GM23248 (cell line): ENCODE measurements at regions not wholly inside any gene's neighbourhood (a gene's known extent, or its start where the extent isn't known, plus 50 kb on each side); places are given as distances from the start of the nearest gene placed in this dataset.

ENCODE experiments used
- DNase-seq: peaks from one replicate; pipeline ENCODE4 v3.0.0-alpha.2; 2015
- H2AFZ ChIP-seq: fragments of 200-600 bp; sonication (generic); 2 replicates; pipeline ENCODE4 v1.6.1; 2016; ENCODE audit warnings: antibody characterized with exemption
- H3F3A ChIP-seq: fragments of 200-600 bp; sonication (generic); 2 replicates; pipeline ENCODE4 v1.6.1; 2016; ENCODE audit warnings: mild to moderate bottlenecking, antibody characterized with exemption, mixed run types; ENCODE audit not compliant: insufficient read depth
- H3K27ac ChIP-seq: fragments of 200-600 bp; sonication (generic); 2 replicates; pipeline ENCODE4 v1.5.1; 2016; ENCODE audit warnings: mild to moderate bottlenecking
- H3K27me3 ChIP-seq: fragments of 200-600 bp; sonication (generic); replicated peaks from 2 replicates; pipeline ENCODE4 v1.6.1; 2016; ENCODE audit warnings: mild to moderate bottlenecking; ENCODE audit not compliant: insufficient read depth
- H3K36me3 ChIP-seq: fragments of 200-600 bp; sonication (generic); 2 replicates; pipeline ENCODE4 v1.6.1; 2016; ENCODE audit warnings: low read depth, mild to moderate bottlenecking
- H3K4me1 ChIP-seq: fragments of 200-600 bp; sonication (generic); 2 replicates; pipeline ENCODE4 v1.6.1; 2016; ENCODE audit warnings: mild to moderate bottlenecking; ENCODE audit not compliant: insufficient read depth
- H3K4me2 ChIP-seq: fragments of 200-600 bp; sonication (generic); one replicate; pipeline ENCODE4 v1.6.1; 2016; ENCODE audit warnings: mild to moderate bottlenecking; ENCODE audit not compliant: unreplicated experiment
- H3K4me3 ChIP-seq: fragments of 200-600 bp; sonication (generic); 2 replicates; pipeline ENCODE4 v1.5.1; 2016; ENCODE audit warnings: mild to moderate bottlenecking
- H3K79me2 ChIP-seq: fragments of 200-600 bp; sonication (generic); 2 replicates; pipeline ENCODE4 v1.6.1; 2016; ENCODE audit warnings: mild to moderate bottlenecking; ENCODE audit not compliant: insufficient read depth
- H3K9ac ChIP-seq: fragments of 200-600 bp; sonication (generic); 2 replicates; pipeline ENCODE4 v1.6.1; 2016; ENCODE audit warnings: mild to moderate bottlenecking
- H3K9me2 ChIP-seq: fragments of 200-600 bp; sonication (generic); 2 replicates; pipeline ENCODE4 v1.6.1; 2016; ENCODE audit warnings: mixed run types, mild to moderate bottlenecking, moderate library complexity; ENCODE audit not compliant: insufficient read depth
- H3K9me3 ChIP-seq: fragments of 200-600 bp; sonication (generic); one replicate; pipeline ENCODE4 v1.6.1; 2017; ENCODE audit warnings: low read depth
- H4K20me1 ChIP-seq: fragments of 200-600 bp; sonication (generic); 2 replicates; pipeline ENCODE4 v1.6.0; 2016; ENCODE audit not compliant: insufficient read depth
- EZH2 ChIP-seq: fragments of 200-600 bp; sonication (generic); IDR thresholded peaks from 2 replicates; pipeline ENCODE4 v1.6.1; 2018; ENCODE audit warnings: antibody characterized with exemption, mild to moderate bottlenecking; ENCODE audit not compliant: insufficient read depth, poor library complexity, severe bottlenecking
- EZH2phosphoT487 ChIP-seq: fragments of 200-600 bp; sonication (generic); IDR thresholded peaks from 2 replicates; pipeline ENCODE4 v1.6.1; 2018; ENCODE audit warnings: antibody characterized with exemption, moderate library complexity, mild to moderate bottlenecking, low read depth; ENCODE audit not compliant: insufficient read depth
- WGBS, 2 experiments: methylation state at CpG; one replicate each; pipeline ENCODE4 v1.1.6; 2015 to 2017; ENCODE audit warnings: low lambda C conversion rate in 2 of 2, low coverage in 1 of 2; ENCODE audit errors: missing lambda C conversion rate in 2 of 2; 5-methylcytosine and 5-hydroxymethylcytosine counted together
- in situ Hi-C: fragments of 300-500 bp; cut with MboI; formaldehyde crosslinking; loops from 2 replicates; pipeline ENCODE4 v1.15.0; 2020

DNA sequence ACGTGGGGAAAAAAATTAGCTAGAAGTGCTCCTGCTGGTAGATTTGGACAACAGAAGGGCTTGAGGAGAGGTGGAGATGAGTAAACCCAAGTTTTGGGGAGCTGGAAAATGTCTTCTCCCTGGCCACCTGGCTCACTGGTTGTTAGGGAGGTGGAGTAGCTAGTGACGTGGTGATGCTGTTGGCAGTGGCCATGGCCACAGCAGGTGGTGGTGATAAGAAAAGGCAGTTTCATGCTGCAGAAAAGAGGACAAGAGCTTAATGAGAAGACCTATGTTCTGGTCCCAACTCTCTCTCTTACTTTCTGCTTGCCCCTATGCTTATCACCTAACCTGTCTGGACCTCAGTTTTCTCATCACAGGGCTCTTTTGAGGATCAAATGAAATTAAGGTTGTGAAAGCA, 223.5 kb upstream of the N4BP1 start:
- Histone ChIP-seq H3K9me2 (no peaks in the 10 kb centered on the region), H3K4me1 (no peaks in the 10 kb centered on the region), H3K79me2 (no peaks in the 10 kb centered on the region), H3K9me3 (no peaks in the 10 kb centered on the region), H3F3A (no peaks in the 10 kb centered on the region), H3K27me3 (no peaks in the 10 kb centered on the region), H3K9ac (no peak overlapping the region), H2AFZ (no peak overlapping the region), H3K4me3 (no peak overlapping the region), H4K20me1 (no peaks in the 10 kb centered on the region), H3K27ac (no peak overlapping the region), H3K36me3 (no peaks in the 10 kb centered on the region), H3K4me2 (no peak overlapping the region)
- WGBS, 2 experiments, result 12 to 18% methylated on average over 2 of the region's 2 CpGs
- no peak for DNase-seq
- in situ Hi-C loops, result no loop called here
- no peak for TF ChIP-seq EZH2
- no peak for TF ChIP-seq EZH2phosphoT487

DNA sequence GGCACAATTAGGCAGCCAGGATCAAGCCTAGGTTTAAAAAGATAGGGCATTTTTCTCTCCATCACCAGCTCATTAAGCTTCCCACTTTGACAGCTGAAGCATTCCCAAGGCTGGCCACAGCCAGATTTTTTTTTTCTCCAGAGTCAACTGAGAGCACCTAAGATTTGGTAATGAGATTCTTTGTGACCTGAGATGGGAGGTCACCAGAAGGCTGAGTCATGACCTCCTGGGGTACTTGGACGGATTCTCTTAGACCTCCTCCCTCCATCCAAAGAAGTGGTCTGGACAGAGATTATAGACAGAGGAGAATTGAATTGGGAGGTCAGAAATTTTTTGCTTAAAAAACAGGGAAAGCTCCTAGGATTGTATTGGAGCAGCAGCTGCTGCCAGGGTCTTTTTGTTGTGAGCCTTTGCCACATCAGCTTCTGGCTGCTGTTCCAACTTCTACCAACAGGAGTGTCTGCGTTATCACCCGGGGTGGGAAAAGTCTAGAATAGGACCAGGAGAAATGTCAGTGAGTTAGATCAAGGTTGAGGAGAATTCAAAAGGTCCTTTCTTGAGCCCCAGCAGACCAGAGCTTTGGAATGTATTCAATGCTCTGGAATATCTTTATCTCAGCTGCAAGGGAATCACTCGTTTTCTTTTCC, 221.2 kb upstream of the N4BP1 start:
- no peak for TF ChIP-seq EZH2
- no peak for TF ChIP-seq EZH2phosphoT487
- Histone ChIP-seq H3K9me2 (no peaks in the 10 kb centered on the region), H3K27me3 (no peaks in the 10 kb centered on the region), H3K27ac (no peak overlapping the region), H3K4me2 (no peak overlapping the region), H3K4me1 (no peaks in the 10 kb centered on the region), H3K4me3 (no peak overlapping the region), H3F3A (no peaks in the 10 kb centered on the region), H4K20me1 (no peaks in the 10 kb centered on the region), H2AFZ (no peak overlapping the region), H3K9me3 (no peaks in the 10 kb centered on the region), H3K36me3 (no peaks in the 10 kb centered on the region), H3K79me2 (no peaks in the 10 kb centered on the region), H3K9ac (no peak overlapping the region)
- WGBS, 2 experiments, result 0 to 2% methylated on average over 4 of the region's 4 CpGs
- DNase-seq, result no peak
- in situ Hi-C loops, result no loop called here

DNA sequence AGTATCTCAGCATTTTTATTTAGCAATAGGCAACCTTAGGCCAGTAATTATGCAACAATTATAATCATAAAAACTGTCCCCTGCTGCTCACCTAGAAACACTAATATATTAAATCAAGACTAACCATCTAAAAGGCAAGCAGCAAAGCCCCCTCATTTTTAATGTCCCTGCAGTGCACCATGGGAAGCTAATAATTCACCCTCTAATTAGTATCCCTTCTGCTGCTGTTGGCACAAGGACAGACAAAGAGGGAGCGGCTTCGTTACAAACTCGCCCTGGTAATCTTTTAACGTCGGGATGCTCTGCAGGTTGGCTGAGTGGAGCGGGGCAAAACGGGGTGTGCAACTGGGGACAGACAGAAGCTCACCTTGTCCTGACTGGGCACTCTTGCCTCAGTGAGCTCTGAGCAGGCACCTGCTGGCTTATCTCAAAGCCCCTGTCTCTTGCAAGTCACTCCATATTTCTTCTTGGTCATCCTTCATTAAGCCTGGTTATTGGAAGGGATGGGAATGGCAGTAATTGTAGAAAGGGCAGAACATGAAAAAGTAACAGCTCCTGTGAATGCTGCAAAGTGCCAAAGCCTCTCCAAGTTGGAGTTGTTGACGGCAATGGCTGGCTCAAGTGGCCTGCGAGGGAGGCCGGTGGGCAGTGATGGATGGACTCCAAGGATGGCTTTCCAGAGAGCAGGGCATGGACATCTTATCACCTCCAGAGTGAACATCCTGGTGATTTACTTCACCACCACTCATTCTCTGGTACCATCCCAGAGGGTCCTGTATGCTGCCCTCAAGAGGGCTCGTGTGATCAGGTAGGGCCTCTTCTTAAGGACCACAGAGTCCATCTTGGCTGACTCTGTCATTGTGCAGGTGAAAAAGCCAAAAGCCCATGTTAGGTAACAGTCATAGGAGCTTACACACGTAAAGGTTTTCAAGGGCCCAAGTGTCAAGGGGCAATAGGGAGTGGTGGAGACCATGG, 219.6 kb upstream of the N4BP1 start:
- H3K36me3 ChIP-seq, result no peaks in the 10 kb centered on the region
- no peaks in the 10 kb centered on the region for H3F3A ChIP-seq
- no peak overlapping the region for H2AFZ ChIP-seq
- in situ Hi-C loops, result no loop called here
- H3K9me2 ChIP-seq, result no peaks in the 10 kb centered on the region
- no peaks in the 10 kb centered on the region for H3K9me3 ChIP-seq
- DNase-seq, result no peak
- no peak overlapping the region for H3K4me2 ChIP-seq
- H3K27ac ChIP-seq, result no peak overlapping the region
- no peak overlapping the region for H3K4me3 ChIP-seq
- H3K27me3 ChIP-seq, result no peaks in the 10 kb centered on the region
- no peaks in the 10 kb centered on the region for H3K79me2 ChIP-seq
- H3K9ac ChIP-seq, result no peak overlapping the region
- H3K4me1 ChIP-seq, result no peaks in the 10 kb centered on the region
- no peaks in the 10 kb centered on the region for H4K20me1 ChIP-seq
- TF ChIP-seq EZH2phosphoT487 (no peak), EZH2 (no peak)
- 47 to 51% methylated on average over 12 of the region's 12 CpGs for WGBS, 2 experiments

DNA sequence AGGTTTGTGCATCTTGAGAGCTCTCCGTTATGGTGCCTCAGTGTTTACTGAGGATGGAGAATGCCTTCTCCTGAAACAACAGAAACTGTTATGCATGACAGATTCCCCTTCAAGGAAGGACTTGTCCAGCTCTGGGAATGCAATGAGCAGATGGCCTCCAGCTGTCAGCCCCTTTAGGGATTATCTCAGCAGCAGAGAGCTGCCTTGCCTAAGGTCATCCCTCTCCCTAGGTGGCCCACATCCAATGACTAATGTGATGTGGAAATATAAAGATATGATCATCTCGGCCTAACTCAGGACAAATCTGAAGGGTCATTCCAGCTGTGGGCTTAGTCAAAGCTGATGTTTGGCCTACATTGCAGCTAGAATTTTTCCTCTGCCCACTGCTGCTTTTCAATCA, 214.3 kb upstream of the N4BP1 start:
- Histone ChIP-seq H3K27ac (no peak overlapping the region), H2AFZ (no peak overlapping the region), H3K4me2 (no peak overlapping the region), H3K4me3 (no peak overlapping the region), H3F3A (no peaks in the 10 kb centered on the region), H3K36me3 (no peaks in the 10 kb centered on the region), H3K79me2 (no peaks in the 10 kb centered on the region), H3K27me3 (no peaks in the 10 kb centered on the region), H3K4me1 (no peaks in the 10 kb centered on the region), H3K9me3 (no peaks in the 10 kb centered on the region), H3K9ac (no peak overlapping the region), H3K9me2 (no peaks in the 10 kb centered on the region), H4K20me1 (no peaks in the 10 kb centered on the region)
- no peak for TF ChIP-seq EZH2
- no peak for TF ChIP-seq EZH2phosphoT487
- WGBS, 2 experiments, result 2 to 3% methylated on average over 2 of the region's 2 CpGs
- in situ Hi-C loops, result no loop called here
- DNase-seq, result no peak
